ENCODE measurements at regions not wholly inside any gene's neighbourhood (a gene's known extent, or its start where the extent isn't known, plus 50 kb on each side); places are given as distances from the start of the nearest gene placed in this dataset.

- WGBS (ENCODE audit: insufficient coverage, low coverage, missing lambda C conversion rate): 6% methylated on average over 1 of the region's 1 CpG
- H3K4me2 ChIP-seq (ENCODE audit: insufficient read depth, low read length): no peak overlapping the region
Observed at GRCh38 chr4:104188301-104188700, 306.4 kb downstream of the CXXC4 start.

More at GRCh38 chr4:104188301-104188700, 306.4 kb downstream of the CXXC4 start:
- no peaks in the 10 kb centered on the region for H3K36me3 ChIP-seq (ENCODE audit: control insufficient read depth, insufficient read depth, low read length)
- in situ Hi-C loops (cut with MboI) (no loop called here), intact Hi-C loops (cut with micrococcal nuclease) (no loop called here)
- DNase-seq (ENCODE audit: extremely low read depth in 1 of 4, low spot score in 3 of 4) (no peak), ATAC-seq (no peak), FAIRE-seq (no peak)
- BruUV-seq (replicated peaks): no TSS peak
- no peak overlapping the region for H2AFZ ChIP-seq (ENCODE audit: low read depth, low read length)
- H3K4me1 ChIP-seq (replicated peaks in 1 of 2; ENCODE audit: control insufficient read depth in 2 of 2, insufficient read depth in 2 of 2, low read length in 2 of 2): no peaks in the 10 kb centered on the region
- no peaks in the 10 kb centered on the region for H4K20me1 ChIP-seq (replicated peaks; ENCODE audit: control insufficient read depth, insufficient read depth, low read length)
- POLR2A ChIA-PET: no interaction called here
- H3K79me2 ChIP-seq (ENCODE audit: control insufficient read depth, insufficient read depth, low read length): no peaks in the 10 kb centered on the region
- H3K4me3 ChIP-seq: no peak overlapping the region
- CTCF ChIA-PET (ENCODE audit: low intra/inter-chr PET ratio): no interaction called here
- H3K9me3 ChIP-seq (replicated peaks; ENCODE audit: control insufficient read depth, insufficient read depth, low read depth, low read length): no peaks in the 10 kb centered on the region
- no peak overlapping the region for H3K27ac ChIP-seq (ENCODE audit: extremely low read depth, low read depth, low read length)
- H3K9me1 ChIP-seq (ENCODE audit: control insufficient read depth, insufficient read depth, low read length): no peaks in the 10 kb centered on the region
- TF ChIP-seq YBX1 (IDR thresholded peaks at IDR 0.05): no peak
- TF ChIP-seq, protein P1, sequence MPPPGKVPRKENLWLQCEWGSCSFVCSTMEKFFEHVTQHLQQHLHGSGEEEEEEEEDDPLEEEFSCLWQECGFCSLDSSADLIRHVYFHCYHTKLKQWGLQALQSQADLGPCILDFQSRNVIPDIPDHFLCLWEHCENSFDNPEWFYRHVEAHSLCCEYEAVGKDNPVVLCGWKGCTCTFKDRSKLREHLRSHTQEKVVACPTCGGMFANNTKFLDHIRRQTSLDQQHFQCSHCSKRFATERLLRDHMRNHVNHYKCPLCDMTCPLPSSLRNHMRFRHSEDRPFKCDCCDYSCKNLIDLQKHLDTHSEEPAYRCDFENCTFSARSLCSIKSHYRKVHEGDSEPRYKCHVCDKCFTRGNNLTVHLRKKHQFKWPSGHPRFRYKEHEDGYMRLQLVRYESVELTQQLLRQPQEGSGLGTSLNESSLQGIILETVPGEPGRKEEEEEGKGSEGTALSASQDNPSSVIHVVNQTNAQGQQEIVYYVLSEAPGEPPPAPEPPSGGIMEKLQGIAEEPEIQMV (tag; conservative IDR thresholded peaks at IDR 0.05; ENCODE audit: low read depth): no peak
- no peak for TF ChIP-seq CCAR2 (IDR thresholded peaks at IDR 0.05; ENCODE audit: low read depth, low read length)
- no peak for TF ChIP-seq ZNF830 (CRISPR knock-in tag; IDR thresholded peaks at IDR 0.05)
- no peak for TF ChIP-seq GTF2B (IDR thresholded peaks at IDR 0.05; ENCODE audit: extremely low read depth, insufficient read length)
- no peak for TF ChIP-seq NR1H2 (CRISPR knock-in tag; IDR thresholded peaks at IDR 0.05)
- no peak for TF ChIP-seq SMAD1 (IDR thresholded peaks at IDR 0.05; ENCODE audit: low read depth, low read length, partially characterized antibody)
- TF ChIP-seq ARID2 (IDR thresholded peaks at IDR 0.05): no peak
- TF ChIP-seq JUN (IDR thresholded peaks at IDR 0.05; ENCODE audit: borderline replicate concordance, low read depth, low read length): no peak
- no peak for TF ChIP-seq JUN (CRISPR knock-in tag; IDR thresholded peaks at IDR 0.05; ENCODE audit: borderline replicate concordance)
- no peak for TF ChIP-seq BHLHE40 (IDR thresholded peaks at IDR 0.05; ENCODE audit: low read length)
- TF ChIP-seq SMARCC2 (IDR thresholded peaks at IDR 0.05; ENCODE audit: low read depth): no peak
- H3K27me3 ChIP-seq (ENCODE audit: control insufficient read depth in 2 of 2, insufficient read depth in 2 of 2, low read length in 2 of 2): no peaks in the 10 kb centered on the region
- no peak overlapping the region for H3K9ac ChIP-seq (ENCODE audit: insufficient read depth in 1 of 2, low read depth in 2 of 2, low read length in 2 of 2)
